GM12872 (cell line): ENCODE measurements at regions not wholly inside any gene's neighbourhood (a gene's known extent, or its start where the extent isn't known, plus 50 kb on each side); places are given as distances from the start of the nearest gene placed in this dataset.

Experiments used
- TF ChIP-seq, protein P1 (sequence below): IDR thresholded peaks from 3 replicates; pipeline ENCODE4 v1.5.1; 2011; ENCODE audit warnings: low read depth, mild to moderate bottlenecking, low read length, moderate library complexity; ENCODE audit not compliant: insufficient read depth

DNA sequence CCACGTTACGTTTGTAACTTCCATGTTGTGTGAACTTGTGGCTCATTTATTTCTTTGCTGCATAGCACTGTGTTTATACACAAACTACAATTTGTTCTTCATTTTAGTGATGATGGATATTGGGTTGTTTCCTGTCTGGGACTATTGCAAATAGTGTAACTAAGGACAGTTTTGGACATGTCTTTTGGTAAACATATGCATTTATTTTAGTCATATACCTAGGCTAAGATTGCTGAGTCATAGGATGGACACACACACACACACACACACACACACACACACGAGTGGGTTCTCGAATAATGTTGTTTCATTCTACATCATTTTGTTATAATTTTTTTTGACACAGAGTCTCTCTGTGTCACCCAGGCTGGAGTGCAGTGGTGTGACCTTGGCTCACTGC lies 123.5 kb upstream of the CAND1 start:
- TF ChIP-seq, protein P1, sequence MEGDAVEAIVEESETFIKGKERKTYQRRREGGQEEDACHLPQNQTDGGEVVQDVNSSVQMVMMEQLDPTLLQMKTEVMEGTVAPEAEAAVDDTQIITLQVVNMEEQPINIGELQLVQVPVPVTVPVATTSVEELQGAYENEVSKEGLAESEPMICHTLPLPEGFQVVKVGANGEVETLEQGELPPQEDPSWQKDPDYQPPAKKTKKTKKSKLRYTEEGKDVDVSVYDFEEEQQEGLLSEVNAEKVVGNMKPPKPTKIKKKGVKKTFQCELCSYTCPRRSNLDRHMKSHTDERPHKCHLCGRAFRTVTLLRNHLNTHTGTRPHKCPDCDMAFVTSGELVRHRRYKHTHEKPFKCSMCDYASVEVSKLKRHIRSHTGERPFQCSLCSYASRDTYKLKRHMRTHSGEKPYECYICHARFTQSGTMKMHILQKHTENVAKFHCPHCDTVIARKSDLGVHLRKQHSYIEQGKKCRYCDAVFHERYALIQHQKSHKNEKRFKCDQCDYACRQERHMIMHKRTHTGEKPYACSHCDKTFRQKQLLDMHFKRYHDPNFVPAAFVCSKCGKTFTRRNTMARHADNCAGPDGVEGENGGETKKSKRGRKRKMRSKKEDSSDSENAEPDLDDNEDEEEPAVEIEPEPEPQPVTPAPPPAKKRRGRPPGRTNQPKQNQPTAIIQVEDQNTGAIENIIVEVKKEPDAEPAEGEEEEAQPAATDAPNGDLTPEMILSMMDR, result no peak

DNA sequence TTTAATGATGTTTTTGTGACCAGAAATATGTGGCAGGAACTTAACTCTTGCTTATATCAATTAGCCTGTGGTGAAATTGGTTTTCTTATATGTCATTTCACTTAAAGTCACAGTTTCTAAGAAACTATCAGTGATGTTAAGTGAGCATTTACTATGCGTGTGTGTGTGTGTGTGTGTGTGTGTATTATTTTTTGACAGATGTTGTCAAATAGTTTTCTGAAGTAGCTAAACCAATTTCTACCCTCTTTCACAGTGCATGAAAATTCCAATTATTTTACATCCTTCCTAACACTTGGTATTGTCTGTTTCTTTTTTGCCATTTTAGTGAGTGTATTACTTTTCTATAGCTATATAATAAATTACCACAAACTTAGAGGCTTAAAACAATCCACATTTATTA lies 122.1 kb upstream of the CAND1 start:
- TF ChIP-seq, protein P1, result no peak

DNA sequence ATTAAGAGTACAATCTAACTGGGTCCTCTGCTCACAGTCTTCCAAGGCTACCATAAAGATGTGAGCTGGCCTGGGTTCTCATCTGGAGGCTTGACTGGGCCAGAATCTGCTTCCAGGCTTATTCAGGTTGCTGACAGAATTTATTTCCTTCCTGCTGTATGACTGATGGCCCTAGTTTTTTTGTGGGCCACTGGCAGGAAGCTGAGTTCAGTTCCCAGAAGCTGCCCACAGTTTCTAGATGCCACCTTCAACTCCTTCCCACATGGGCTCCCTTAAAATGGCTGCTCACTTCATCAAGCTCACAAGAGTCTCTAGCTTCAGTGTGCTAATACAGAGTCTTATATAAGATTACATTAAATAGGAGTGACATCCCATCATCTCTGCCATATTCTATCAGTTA lies 121.7 kb upstream of the CAND1 start:
- TF ChIP-seq, protein P1, result no peak

- TF ChIP-seq, protein P1, result no peak
These were observed 120.9 kb upstream of the CAND1 start for GRCh38 chr12:67148265-67148664.

GRCh38 chr12:67151886-67152285 lies 117.3 kb upstream of the CAND1 start:
- TF ChIP-seq, protein P1, result no peak

- TF ChIP-seq, protein P1, result no peak
These were observed 116.7 kb upstream of the CAND1 start for GRCh38 chr12:67152451-67152850.

DNA sequence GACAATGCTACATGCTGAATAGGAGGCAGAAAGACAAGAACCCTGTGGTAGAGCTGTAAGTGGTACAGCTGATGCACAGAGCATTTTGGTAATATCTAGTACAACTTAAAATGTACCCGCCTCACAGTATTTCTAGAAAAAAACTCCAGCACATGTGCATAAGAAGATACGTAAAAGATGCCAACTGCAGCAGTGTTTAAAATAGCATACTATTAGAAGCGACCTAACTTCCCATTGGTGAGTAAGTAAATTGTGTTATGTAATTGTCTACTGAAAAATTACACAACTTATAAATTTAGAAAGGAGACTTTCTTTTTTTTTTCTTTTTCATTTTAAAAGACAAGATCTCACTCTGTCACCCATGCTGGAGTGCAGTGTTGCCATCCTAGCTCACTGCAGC lies 114.3 kb upstream of the CAND1 start:
- TF ChIP-seq, protein P1, result no peak

- TF ChIP-seq, protein P1, result no peak
These were observed 113.3 kb upstream of the CAND1 start for GRCh38 chr12:67155863-67156262.
